ENCODE measurements at regions not wholly inside any gene's neighbourhood (a gene's known extent, or its start where the extent isn't known, plus 50 kb on each side); places are given as distances from the start of the nearest gene placed in this dataset.
"Not testable (repeated sequence)": the region's sequence is repeated elsewhere in the genome, so short reads cannot be mapped to it uniquely, and the experiment has no call there.

DNA sequence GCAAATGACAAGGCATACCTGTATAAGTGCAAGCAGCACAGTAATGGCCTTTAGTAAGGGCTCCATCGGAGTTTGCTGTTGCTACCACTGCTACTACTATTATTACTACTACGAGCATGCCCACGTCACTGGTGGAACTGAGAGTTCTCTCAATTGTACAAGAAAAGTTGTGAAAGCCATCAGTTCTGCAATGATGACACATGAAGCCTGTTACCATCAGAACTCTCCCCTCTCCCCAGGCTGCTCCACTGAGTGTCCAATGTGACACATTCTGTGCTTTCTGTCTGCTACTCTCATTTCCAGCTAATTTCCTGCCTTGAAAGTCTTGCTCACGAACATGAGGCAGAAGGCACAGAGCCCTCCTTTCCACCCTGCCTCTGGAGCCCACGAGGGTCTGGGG lies 263.2 kb upstream of the MGMT start:
- DNase-seq (ENCODE audit: low read depth): no peak

DNA sequence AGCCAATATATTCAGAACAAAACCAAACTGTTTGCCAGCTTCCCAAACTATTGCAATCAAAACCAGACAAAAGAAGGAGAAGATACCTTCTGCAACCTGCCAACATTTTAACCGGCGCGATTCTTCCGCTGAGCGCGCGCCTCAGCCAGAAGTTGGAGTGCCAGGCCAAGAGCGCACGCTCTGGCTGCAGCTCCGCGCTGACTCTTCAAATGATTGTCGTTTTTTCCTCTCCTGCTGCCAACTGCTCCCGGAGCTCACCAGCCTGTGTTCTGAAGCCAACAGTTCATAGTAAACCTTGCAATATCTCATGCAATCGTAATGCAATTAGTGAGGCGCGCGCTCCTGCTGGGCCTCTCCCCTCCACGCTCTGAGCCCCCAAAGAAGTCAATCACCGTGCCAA lies 259.7 kb upstream of the MGMT start:
- no peak for DNase-seq (ENCODE audit: low read depth)

DNA sequence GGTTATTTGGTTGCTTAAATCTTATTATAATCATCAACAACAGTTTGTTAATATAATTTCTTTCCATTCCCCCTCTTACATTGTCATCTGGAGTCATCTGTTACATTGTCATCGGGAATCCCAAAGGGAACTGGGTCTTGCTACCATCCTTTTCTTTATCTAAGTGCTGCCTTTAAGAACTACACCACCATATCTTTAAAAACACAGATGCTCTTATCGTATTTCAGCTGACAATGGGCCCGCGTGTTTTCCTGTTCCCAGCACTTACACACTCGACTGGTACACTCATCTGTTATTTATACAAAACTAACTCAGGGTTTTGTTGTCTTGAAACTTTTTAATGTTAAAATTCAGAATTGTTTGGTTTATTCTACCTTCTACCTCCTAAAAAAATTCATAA lies 256.2 kb upstream of the MGMT start:
- DNase-seq (ENCODE audit: low read depth): no peak

DNA sequence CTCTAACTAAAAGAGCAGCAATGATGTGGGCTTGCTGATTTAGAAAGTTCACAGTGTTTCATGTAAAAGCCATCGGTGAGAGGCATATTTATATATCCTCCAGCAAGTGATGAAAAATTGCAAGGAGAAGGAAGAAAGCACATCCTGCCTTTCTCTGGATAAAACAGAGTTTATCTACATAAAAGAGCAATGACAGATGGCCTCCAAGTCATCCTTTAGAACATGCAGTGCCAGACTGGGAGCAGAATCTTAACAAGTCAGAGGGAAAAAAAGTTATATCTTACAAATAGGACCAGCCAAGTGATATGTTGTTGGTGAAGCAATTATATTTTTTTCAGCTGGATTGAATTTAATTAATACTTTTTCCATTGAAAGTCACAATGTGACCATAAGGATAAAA lies 253.8 kb upstream of the MGMT start:
- DNase-seq (ENCODE audit: low read depth): no peak

DNA sequence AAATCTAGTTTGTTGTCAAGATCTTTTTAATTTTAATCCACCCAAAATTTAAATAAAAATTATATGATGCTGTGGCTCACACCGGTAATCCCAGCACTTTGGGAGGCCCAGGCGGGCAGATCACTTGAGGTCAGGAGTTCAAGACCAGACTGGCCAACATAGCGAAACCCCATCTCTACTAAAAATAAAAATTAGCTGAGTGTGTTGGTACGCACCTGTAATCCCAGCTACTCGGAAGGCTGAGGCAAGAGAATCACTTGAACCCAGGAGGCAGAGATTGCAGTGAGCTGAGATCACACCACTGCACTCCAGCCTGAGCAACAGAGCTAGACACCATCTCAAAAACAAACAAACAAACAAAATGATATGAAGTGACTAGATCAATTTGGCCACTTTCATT lies 253.0 kb upstream of the MGMT start:
- DNase-seq (ENCODE audit: low read depth): not testable (repeated sequence)

DNA sequence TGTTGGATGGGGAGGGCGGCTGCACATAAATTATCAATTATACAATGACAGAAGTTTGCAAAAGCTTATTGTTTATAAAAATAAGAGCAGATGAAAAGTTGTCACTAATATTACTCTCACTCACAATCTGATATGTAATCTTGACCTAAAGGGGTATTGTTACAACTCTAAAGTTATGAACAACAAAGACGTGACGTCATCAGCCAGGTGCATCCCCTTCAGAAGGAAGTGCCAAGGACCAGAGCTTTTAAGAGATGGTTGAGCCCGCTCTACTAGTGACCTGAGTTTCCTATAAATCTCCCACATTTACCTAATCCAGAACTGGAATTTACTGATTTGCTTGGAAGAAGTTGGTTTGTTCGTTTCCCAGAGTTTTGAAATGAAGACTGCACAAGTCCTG lies 247.7 kb upstream of the MGMT start:
- DNase-seq (ENCODE audit: low read depth): no peak

DNA sequence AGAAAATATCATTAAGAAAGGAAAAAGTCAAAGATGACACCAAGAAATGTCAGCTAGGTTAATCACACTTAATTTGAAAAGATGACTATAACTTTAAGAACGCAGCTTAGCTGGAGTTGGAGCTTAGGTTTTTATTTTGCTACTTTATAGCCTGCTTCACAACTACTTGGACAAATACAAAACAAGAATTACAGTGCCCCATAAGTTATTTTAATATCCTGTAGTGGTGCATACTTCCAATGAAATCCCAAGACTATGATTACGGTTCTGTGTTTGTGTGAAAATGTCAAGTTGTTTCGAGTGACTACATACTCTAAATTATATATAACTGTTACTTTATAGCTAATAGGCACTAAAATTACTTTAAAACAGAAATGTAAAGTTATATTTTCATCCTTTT lies 244.6 kb upstream of the MGMT start:
- DNase-seq (ENCODE audit: low read depth): no peak

DNA sequence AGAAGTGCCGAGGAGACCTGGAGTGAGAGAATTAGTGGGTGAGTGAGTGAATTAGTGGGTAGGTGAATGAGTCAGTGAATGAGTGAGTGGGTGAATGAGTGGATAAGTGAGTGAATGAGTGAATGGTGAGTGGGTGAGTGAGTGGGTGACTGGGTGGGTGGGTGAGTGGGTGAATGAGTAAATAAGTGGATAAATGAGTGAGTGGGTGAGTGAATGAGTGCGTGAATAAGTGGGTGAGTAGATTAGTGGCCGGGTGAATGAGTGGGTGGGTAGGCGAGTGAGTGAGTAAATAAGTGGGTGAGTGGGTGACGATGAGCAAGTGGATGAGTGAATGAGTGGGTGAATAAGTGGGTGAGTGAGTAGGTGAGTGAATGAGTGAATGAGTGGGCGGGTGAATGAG lies 243.7 kb upstream of the MGMT start:
- no peak for DNase-seq (ENCODE audit: low read depth)

DNA sequence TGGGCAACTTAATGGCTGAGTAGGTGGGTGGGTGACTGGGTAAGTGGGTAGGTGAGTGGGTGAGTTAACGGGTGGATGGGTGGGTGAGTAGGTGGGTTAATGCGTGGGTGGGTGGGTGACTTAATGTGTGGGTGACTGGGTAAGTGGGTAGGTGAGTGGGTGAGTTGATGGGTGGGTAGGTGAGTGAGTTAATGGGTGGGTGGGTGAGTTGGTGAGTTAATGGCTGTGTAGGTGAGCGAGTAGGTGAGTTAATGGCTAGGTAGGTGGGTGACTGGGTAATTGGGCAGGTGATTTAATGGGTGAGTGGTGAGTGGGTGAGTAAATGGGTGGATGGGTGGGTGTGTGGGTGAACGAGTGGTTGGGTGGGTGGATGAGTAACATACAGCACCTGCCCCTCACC lies 243.0 kb upstream of the MGMT start:
- no peak for DNase-seq (ENCODE audit: low read depth)

DNA sequence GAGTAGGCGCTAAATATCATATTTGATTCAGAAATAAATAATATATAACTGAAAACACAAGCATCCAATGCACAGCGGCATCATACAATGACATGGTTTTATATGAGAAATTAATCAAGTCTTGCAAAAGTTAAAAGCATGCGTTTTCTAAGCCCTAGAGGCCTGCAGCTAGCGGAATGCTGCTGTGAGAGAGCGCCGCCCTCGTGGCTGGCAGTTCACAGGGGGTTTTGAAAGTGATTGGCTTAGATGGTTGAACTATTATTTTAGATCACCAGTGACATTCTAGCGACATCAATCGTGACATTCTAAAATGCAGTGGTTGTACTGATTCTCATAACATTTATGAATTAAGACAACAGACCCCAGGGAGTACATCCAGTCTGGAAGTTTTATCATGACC lies 235.2 kb upstream of the MGMT start:
- no peak for DNase-seq (ENCODE audit: low read depth)

DNA sequence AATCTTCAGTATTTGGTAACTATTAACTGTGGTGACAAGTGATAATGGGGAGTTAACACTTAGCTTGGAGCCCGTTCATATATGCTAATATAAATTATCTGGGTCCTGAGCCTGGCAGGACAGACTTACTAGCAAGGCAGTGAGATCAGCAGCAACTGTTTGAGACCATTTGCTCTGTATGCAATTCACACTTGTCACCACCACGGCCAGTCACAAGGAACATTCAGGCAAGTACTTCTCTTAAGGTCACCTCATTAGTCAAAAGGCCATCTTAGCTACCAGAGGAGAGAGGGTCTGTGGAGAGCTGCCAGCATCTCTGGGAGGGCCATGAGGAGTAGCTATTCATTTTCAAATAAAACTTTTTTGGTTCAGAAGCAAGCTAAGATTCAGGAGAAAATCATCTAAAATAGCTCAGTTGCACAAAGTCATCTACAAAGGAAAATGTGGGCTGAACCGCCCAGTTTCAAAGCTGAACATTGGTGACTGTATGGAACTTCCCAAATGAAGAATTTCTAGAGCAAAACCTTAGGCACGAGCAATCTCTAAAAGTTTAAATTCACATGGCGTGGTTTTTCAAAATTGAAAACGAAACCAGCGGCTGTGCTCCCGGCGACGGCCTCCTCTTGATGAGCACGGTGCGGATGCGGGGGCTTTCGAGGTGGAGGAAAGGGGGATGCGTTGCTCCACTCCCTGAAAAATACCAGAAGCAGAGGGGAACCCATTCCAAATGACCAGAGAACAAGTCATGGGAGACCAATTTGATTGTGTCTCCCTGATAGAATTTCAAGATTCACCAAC lies 233.5 kb upstream of the MGMT start:
- DNase-seq (ENCODE audit: low read depth): no peak

DNA sequence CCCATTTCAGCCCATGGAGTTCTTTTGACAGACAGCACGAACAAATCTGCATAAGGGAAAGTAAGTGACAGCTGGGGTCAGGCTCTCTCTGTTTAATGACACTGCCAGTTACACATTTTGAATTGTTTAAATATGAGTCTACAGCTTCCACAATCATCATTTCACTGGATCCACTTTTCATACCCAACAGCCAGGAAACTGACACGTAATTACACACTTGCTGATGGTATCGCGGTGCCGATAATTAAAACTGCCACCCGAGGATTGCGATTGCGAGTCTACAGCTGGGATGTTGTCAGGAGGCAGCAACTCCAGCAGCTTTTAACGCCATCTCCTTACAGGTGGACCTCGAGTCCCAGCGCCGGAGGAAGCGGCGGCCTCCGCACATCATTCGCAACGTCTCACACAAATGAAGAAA lies 230.8 kb upstream of the MGMT start:
- DNase-seq (ENCODE audit: low read depth): no peak

DNA sequence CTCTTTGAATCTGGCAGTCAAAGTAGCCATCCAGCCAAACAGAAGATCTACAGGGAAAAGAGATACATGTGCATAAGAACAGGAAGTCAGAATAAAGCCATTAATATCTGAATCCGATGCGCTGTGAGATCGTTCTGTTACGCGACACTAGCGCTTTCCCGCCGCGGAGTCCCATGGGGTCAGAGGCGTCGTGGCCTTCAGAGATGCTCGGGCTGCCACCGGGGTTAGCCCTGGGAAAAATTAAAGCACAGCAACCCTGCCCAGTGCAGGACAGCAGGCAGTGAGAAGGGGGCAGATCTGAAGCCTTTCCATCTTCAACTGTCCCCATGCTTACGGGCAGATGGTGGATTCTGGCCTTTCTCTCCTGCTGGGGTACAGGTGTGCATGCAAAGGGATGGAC lies 225.6 kb upstream of the MGMT start:
- DNase-seq (ENCODE audit: low read depth): no peak

DNA sequence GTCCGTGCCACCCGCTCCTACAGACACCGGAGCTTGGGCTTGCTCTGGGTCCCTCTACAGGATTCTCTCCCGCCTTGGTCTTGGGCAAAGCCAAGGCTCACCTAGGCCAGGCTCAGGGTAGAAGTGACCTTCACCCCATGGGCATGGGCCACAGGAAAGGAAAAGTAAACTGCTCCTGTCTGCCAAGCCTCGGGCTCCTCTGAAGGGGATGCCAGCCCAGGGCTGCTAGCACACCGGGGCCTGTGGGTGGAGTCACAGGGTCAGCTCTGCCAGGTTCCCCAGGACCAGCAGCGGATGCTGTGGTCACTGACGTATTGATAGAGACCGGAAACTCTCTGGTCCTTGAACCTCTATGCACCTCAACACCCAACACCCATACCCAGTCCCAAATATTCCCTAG lies 222.7 kb upstream of the MGMT start:
- no peak for DNase-seq (ENCODE audit: low read depth)

DNA sequence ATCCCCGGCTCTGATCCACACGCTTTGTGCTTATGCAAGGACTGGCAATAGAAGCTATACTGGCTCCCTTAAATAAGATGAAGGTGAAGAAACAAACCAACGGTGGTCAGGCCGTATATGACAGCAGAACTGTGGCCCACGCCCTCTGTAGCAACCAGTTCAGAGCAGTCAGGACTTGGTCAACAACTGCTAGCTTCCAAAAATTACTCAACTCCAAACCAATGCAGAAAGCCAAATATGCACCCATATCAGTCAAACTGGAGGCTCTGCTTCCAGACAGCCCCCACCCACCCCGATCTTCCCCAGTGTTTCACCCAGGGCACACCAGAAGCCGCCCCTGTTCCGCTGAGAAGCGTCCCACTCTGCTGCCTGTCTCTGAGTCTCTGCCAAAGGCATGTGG lies 222.3 kb upstream of the MGMT start:
- no peak for DNase-seq (ENCODE audit: low read depth)

DNA sequence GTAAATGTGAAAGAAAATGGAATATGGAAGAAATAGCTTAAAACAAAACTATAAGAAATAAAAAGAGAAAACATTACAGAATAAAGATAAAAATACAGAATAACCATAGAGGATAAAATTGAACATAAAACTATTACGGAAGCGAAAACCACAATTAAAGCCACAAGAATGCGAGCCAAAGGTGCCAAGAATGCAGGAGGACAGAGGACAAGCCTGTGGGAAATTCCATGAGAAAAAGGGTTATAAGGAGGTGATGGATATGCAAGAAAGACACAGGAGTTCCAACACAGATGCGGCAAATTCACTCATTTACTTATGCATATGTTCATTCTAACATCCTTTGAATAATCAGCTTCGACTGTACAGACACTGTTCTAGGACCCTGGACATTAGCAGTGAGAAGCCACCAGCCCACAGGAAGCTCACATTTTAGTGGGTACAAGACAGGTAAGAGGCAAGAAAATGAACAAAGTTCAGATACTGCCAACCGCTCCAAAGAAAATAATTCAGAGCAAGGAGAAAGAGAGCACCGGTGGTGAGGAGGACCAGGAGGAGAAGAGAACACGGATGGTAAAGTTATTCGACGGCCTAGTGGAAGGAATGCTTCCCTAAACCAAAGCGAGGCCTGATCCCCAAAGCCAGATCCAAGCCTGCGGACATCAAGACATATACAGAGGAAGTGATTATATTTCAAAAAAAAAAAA lies 213.7 kb upstream of the MGMT start:
- no peak for DNase-seq (ENCODE audit: low read depth)

DNA sequence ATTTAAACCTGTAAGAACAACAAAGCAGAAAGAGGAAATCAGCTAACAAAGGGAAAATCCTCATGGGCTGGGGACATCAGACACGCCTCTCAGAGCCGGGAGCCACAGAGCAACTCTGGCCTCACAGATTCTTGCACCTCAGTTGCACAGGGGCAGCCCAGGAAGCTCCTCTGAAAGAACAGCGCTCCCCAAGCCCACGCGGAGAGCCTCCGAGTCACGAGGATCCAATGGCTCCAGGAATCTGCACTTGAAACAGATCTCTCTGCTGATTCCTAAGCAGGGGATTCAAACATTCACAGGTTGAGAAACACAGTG lies 213.2 kb upstream of the MGMT start:
- no peak for DNase-seq (ENCODE audit: low read depth)

DNA sequence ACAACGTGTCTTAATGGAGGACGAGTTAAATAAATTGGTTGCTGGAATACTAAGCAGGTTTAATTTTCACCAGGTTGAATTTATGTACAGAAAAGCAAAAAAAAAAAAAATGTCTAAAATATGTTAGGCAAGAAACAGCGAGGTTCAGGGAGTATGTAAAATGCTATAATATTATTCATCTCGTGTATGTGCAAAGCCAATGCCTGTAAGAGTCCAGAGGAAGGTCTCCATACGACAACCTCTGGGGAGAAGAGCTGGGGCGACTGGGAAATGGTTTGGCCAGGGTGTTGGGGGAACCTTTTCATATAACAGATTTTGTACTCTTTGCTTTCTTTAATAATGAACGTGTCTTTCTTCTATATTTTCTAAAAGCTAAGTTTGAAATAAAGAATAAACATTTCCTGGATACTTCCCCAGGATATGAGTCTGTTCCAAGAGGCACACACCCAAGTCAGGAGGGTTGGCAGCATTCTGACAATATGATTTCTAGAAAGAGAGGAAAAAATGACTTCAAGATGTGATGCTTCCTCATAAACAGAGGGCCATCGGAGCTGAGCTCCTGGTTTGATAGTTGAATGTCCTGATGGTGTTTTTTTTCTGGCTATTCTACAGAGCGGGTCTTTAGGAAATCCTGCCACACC lies 208.6 kb upstream of the MGMT start:
- peak; percentile 80 for DNase-seq (ENCODE audit: low read depth)

DNA sequence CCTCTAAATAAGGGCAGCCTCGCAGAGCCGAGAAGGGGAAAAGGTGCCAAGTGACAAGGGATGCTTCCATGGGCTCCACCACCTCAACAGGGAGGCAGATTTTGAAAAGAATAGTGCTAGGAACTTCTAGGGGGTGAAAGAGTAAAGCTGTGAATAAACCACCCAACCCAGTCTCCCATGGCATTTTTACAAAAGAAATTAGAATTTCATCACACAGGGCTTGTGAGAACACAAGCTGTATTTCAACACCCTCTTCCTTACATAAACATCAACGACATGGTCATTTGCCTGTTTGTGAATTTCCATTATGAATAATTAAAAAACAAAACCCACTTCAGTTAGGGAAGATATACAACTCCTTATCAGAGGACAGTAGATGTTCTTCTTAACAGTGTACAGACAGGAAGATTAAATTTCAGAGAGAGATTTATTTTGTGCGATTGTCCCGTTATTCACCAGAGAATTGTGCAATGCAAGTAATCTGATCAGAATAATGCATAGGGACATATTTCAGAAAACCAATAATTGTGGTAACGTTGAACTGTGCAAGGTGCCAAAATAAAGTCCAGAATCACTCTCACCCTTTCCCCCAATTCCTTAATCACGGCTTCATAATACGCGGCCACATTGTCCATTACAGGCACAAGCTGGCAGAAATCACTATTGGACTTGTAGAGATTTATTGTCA lies 207.8 kb upstream of the MGMT start:
- DNase-seq (ENCODE audit: low read depth): no peak

DNA sequence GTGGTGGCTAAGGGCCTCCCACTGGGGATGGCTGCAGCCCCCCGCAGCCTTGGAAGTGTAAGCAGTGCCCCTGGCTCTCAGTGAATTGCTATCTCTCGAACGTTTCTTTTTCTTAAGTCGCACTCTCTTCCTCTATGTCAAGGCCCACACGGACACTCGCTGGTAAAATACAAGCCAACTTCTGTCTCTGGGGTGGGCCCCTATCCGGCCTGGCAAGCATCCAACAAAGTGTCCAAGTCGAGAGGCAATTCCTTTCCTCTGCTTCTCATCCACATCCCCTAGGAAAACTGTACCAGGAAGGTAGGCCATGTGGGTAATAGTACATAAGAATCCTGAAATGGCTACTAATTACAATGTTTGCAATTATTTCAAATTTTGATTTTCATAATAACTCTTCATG lies 194.9 kb upstream of the MGMT start:
- DNase-seq (ENCODE audit: low read depth): no peak

DNA sequence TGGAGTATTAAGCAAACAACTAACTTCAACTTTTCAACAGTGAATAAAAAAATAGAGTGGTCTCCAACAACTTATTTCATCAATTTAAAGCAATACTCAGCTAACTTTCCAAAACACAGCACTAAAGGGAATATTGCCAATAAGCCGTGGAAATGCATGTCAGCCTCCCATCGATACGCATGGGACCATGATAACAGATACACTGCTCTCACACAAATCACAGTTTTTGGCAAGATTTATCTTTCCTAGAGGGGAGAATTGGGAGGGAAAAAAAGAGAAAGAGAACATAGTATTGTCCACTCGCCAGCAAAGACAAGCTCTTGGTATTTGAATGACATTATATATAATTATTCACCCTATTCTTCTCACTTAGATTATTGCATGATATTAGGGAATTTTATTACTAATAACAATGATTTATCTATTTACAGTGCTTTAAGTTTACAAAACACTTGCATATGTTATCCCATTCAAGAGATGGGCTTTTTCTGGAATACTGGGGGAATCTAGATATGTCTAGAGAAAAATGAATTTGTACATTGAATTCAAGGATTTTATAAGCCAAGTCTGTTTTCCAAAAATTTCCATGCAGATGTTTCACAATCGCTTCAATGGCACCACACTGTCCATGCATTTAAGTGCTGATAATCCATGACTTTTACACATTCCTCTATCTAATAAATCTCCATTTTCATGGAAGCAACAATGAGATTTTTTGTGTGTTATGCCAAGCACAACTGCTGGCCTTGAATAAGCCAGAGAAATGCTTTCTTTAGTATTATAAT lies 194.0 kb upstream of the MGMT start:
- DNase-seq (ENCODE audit: low read depth): peak; percentile 80

DNA sequence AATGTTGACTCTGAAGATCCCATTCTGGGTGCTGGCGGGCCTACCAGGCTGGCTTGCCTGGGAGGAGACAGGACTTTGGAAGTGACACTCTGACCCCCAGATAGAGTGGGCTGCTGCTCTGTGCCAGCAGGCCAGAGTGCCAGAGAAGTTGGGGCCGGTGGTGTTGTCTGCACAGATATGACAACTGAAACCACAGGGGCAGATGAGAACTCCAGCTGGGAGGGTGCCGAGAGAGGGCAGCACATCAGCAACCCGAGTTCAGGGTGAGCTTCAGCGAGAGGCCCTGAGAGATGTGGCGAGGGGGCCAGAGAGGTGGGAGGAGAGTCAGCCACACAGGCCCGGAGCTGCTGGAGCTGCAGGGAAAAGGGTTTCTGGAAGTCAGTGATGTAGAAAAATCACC lies 193.2 kb upstream of the MGMT start:
- DNase-seq (ENCODE audit: low read depth): no peak
